HG03520 (cell line): ENCODE measurements at regions not wholly inside any gene's neighbourhood (a gene's known extent, or its start where the extent isn't known, plus 50 kb on each side); places are given as distances from the start of the nearest gene placed in this dataset.
A peak's percentile ranks its signal among the peaks of the same experiment; 100 is the strongest.
"Not testable (repeated sequence)": the region's sequence is repeated elsewhere in the genome, so short reads cannot be mapped to it uniquely, and the experiment has no call there.

Experiments used
- ATAC-seq: cut with Tn5 transposase; IDR thresholded peaks from one replicate; pipeline ENCODE4 v1.9.1; 2021; ENCODE audit warnings: mild to moderate bottlenecking, moderate library complexity; ENCODE audit not compliant: unreplicated experiment

- ATAC-seq = no peak
Observed at GRCh38 chr4:114034189-114034588, 54.7 kb upstream of the ARSJ start.

GRCh38 chr4:114036426-114036825 is 57.0 kb upstream of the ARSJ start:
- no peak for ATAC-seq

- no peak for ATAC-seq
Observed at GRCh38 chr4:114036864-114037263, 57.4 kb upstream of the ARSJ start.

- ATAC-seq = no peak
Observed at GRCh38 chr4:114037988-114038387, 58.5 kb upstream of the ARSJ start.

- no peak for ATAC-seq
Observed at GRCh38 chr4:114038762-114039387, 59.4 kb upstream of the ARSJ start.

GRCh38 chr4:114040319-114041116 is 61.1 kb upstream of the ARSJ start:
- peak; percentile 82 for ATAC-seq

- ATAC-seq = no peak
Observed at GRCh38 chr4:114041117-114041475, 61.6 kb upstream of the ARSJ start.

- no peak for ATAC-seq
Observed at GRCh38 chr4:114043116-114043515, 63.7 kb upstream of the ARSJ start.

GRCh38 chr4:114044351-114044750 is 64.9 kb upstream of the ARSJ start:
- not testable (repeated sequence) for ATAC-seq

GRCh38 chr4:114046331-114046730 is 66.9 kb upstream of the ARSJ start:
- no peak for ATAC-seq

- not testable (repeated sequence) for ATAC-seq
Observed at GRCh38 chr4:114048154-114048553, 68.7 kb upstream of the ARSJ start.

- ATAC-seq = no peak
Observed at GRCh38 chr4:114052227-114052626, 72.8 kb upstream of the ARSJ start.

- no peak for ATAC-seq
Observed at GRCh38 chr4:114056599-114056998, 77.2 kb upstream of the ARSJ start.

GRCh38 chr4:114057746-114058145 is 78.3 kb upstream of the ARSJ start:
- no peak for ATAC-seq

GRCh38 chr4:114062499-114062898 is 83.1 kb upstream of the ARSJ start:
- no peak for ATAC-seq

- ATAC-seq = no peak
Observed at GRCh38 chr4:114072781-114073180, 93.3 kb upstream of the ARSJ start.

GRCh38 chr4:114076899-114077570 is 97.6 kb upstream of the ARSJ start:
- no peak for ATAC-seq

GRCh38 chr4:114077610-114078009 is 98.2 kb upstream of the ARSJ start:
- ATAC-seq = no peak

- ATAC-seq = no peak
Observed at GRCh38 chr4:114078636-114079035, 99.2 kb upstream of the ARSJ start.

GRCh38 chr4:114081783-114082182 is 102.3 kb upstream of the ARSJ start:
- no peak for ATAC-seq

GRCh38 chr4:114082348-114082747 is 102.9 kb upstream of the ARSJ start:
- ATAC-seq = no peak
